Uterus (tissue), 2 donors: ENCODE measurements at regions not wholly inside any gene's neighbourhood (a gene's known extent, or its start where the extent isn't known, plus 50 kb on each side); places are given as distances from the start of the nearest gene placed in this dataset.

Experiments used
- CTCF ChIP-seq, 4 experiments: fragments of 200-600 bp in 2 of 4; fragments of 450-650 bp in 2 of 4; sonication (generic) in 2 of 4; IDR thresholded peaks; one replicate each; pipeline ENCODE4 v1.5.1; 2016 to 2019; ENCODE audit warnings: antibody characterized with exemption in 4 of 4, mild to moderate bottlenecking in 2 of 4, moderate library complexity in 1 of 4
- POLR2A ChIP-seq, 2 donors: fragments of 450-650 bp; IDR thresholded peaks; one replicate each; pipeline ENCODE4 v1.6.1; 2016; ENCODE audit warnings: antibody characterized with exemption in 2 of 2, mild to moderate bottlenecking in 1 of 2, moderate library complexity in 1 of 2

- no peak for TF ChIP-seq POLR2A (IDR thresholded peaks at IDR 0.05)
- TF ChIP-seq CTCF (IDR thresholded peaks at IDR 0.05), result no peak
These were observed 240.3 kb upstream of the HS6ST1 start for GRCh38 chr2:128558895-128559532.
